ENCODE measurements at regions not wholly inside any gene's neighbourhood (a gene's known extent, or its start where the extent isn't known, plus 50 kb on each side); places are given as distances from the start of the nearest gene placed in this dataset.
"Not testable (repeated sequence)": the region's sequence is repeated elsewhere in the genome, so short reads cannot be mapped to it uniquely, and the experiment has no call there.

GRCh38 chr4:23022032-23022431 is 329.3 kb downstream of the GBA3 start:
- DNase-seq (ENCODE audit: low spot score): no peak
- FAIRE-seq: no peak
- H3K9me3 ChIP-seq (ENCODE audit: low read length): no peaks in the 10 kb centered on the region
- in situ Hi-C loops (cut with HindIII; ENCODE audit: extremely low pct_ligation_motif_present, low pct_unique_long_range_greater_than_20kb): no loop called here
- no peak overlapping the region for H3K9ac ChIP-seq (ENCODE audit: insufficient read depth, low read depth, low read length)
- H3K27ac ChIP-seq (ENCODE audit: extremely low read length, insufficient read depth, low read length): no peak overlapping the region
- H3K36me3 ChIP-seq (replicated peaks in 1 of 2; ENCODE audit: control insufficient read depth in 1 of 2, insufficient read depth in 2 of 2, low read length in 2 of 2): no peaks in the 10 kb centered on the region
- H3K4me2 ChIP-seq (ENCODE audit: low read depth, low read length): no peak overlapping the region
- no peak overlapping the region for H2AFZ ChIP-seq (ENCODE audit: low read length)
- intact Hi-C loops (cut with micrococcal nuclease; ENCODE audit: unreplicated experiment): no loop called here
- ChIA-PET POLR2A (no interaction called here), CTCF (ENCODE audit: low intra/inter-chr PET ratio, low total read pairs) (no interaction called here)
- TF ChIP-seq MAFG (CRISPR knock-in tag; IDR thresholded peaks at IDR 0.05) (no peak), TBX3 (IDR thresholded peaks at IDR 0.05; ENCODE audit: borderline replicate concordance) (no peak), ZNF616 (CRISPR knock-in tag; IDR thresholded peaks at IDR 0.05; ENCODE audit: low read depth) (no peak), SIX1 (CRISPR knock-in tag; IDR thresholded peaks at IDR 0.05; ENCODE audit: borderline replicate concordance) (no peak)
- no peaks in the 10 kb centered on the region for H3K79me2 ChIP-seq (ENCODE audit: insufficient read depth, low read length)
- no peaks in the 10 kb centered on the region for H4K20me1 ChIP-seq (ENCODE audit: insufficient read depth, low read length)
- ATAC-seq: no peak
- no peaks in the 10 kb centered on the region for H3K27me3 ChIP-seq (ENCODE audit: control insufficient read depth in 1 of 2, insufficient read depth in 2 of 2, low read length in 2 of 2)
- no TSS peak for BruUV-seq (replicated peaks)
- no peak overlapping the region for H3K4me3 ChIP-seq (replicated peaks in 1 of 3; ENCODE audit: insufficient read depth in 1 of 3, low read depth in 2 of 3, low read length in 3 of 3)
- H3K4me1 ChIP-seq (ENCODE audit: insufficient read depth, low read length): no peaks in the 10 kb centered on the region

- Histone ChIP-seq H3K9me3 (ENCODE audit: low read length) (no peaks in the 10 kb centered on the region), H2AFZ (ENCODE audit: low read length) (no peak overlapping the region), H3K4me2 (ENCODE audit: low read depth, low read length) (no peak overlapping the region), H3K27ac (ENCODE audit: extremely low read length, insufficient read depth, low read length) (no peak overlapping the region), H3K36me3 (replicated peaks in 1 of 2; ENCODE audit: control insufficient read depth in 1 of 2, insufficient read depth in 2 of 2, low read length in 2 of 2) (no peaks in the 10 kb centered on the region), H4K20me1 (ENCODE audit: insufficient read depth, low read length) (no peaks in the 10 kb centered on the region), H3K27me3 (ENCODE audit: control insufficient read depth in 1 of 2, insufficient read depth in 2 of 2, low read length in 2 of 2) (no peaks in the 10 kb centered on the region), H3K9ac (ENCODE audit: insufficient read depth, low read depth, low read length) (no peak overlapping the region), H3K79me2 (ENCODE audit: insufficient read depth, low read length) (no peaks in the 10 kb centered on the region), H3K4me1 (ENCODE audit: insufficient read depth, low read length) (no peaks in the 10 kb centered on the region), H3K4me3 (replicated peaks in 1 of 3; ENCODE audit: insufficient read depth in 1 of 3, low read depth in 2 of 3, low read length in 3 of 3) (no peak overlapping the region)
- intact Hi-C loops (cut with micrococcal nuclease; ENCODE audit: unreplicated experiment): no loop called here
- FAIRE-seq (no peak), ATAC-seq (no peak), DNase-seq (ENCODE audit: low spot score) (no peak)
- TF ChIP-seq DNMT1 (CRISPR knock-in tag; IDR thresholded peaks at IDR 0.05): no peak
- TF ChIP-seq NR2F2 (IDR thresholded peaks at IDR 0.05; ENCODE audit: borderline replicate concordance, low read depth): no peak
- TF ChIP-seq ZFY (CRISPR knock-in tag; IDR thresholded peaks at IDR 0.05): no peak
- ChIA-PET CTCF (ENCODE audit: low intra/inter-chr PET ratio, low total read pairs) (no interaction called here), POLR2A (no interaction called here)
- in situ Hi-C loops (cut with HindIII; ENCODE audit: extremely low pct_ligation_motif_present, low pct_unique_long_range_greater_than_20kb): no loop called here
- WGBS (ENCODE audit: low lambda C conversion rate): 16% methylated on average over 4 of the region's 4 CpGs
- BruUV-seq (replicated peaks): no TSS peak
These were observed 328.3 kb downstream of the GBA3 start for GRCh38 chr4:23021040-23021439.

GRCh38 chr4:23020399-23020798 is 327.7 kb downstream of the GBA3 start:
- POLR2A ChIA-PET; H3K4me1 ChIP-seq (ENCODE audit: insufficient read depth, low read length); DNase-seq (ENCODE audit: low spot score); H3K9me3 ChIP-seq (ENCODE audit: low read length); CTCF ChIA-PET (ENCODE audit: low intra/inter-chr PET ratio, low total read pairs); H3K79me2 ChIP-seq (ENCODE audit: insufficient read depth, low read length); H2AFZ ChIP-seq (ENCODE audit: low read length); H4K20me1 ChIP-seq (ENCODE audit: insufficient read depth, low read length); BruUV-seq (replicated peaks); H3K9ac ChIP-seq (ENCODE audit: insufficient read depth, low read depth, low read length); H3K27ac ChIP-seq (ENCODE audit: extremely low read length, insufficient read depth, low read length); intact Hi-C loops (cut with micrococcal nuclease; ENCODE audit: unreplicated experiment); H3K27me3 ChIP-seq (ENCODE audit: control insufficient read depth in 1 of 2, insufficient read depth in 2 of 2, low read length in 2 of 2); in situ Hi-C loops (cut with HindIII; ENCODE audit: extremely low pct_ligation_motif_present, low pct_unique_long_range_greater_than_20kb); H3K4me3 ChIP-seq (replicated peaks in 1 of 3; ENCODE audit: insufficient read depth in 1 of 3, low read depth in 2 of 3, low read length in 3 of 3); H3K4me2 ChIP-seq (ENCODE audit: low read depth, low read length); FAIRE-seq; H3K36me3 ChIP-seq (replicated peaks in 1 of 2; ENCODE audit: control insufficient read depth in 1 of 2, insufficient read depth in 2 of 2, low read length in 2 of 2); ATAC-seq: not testable (repeated sequence)
- whole genome bisulfite sequencing (ENCODE audit: low lambda C conversion rate): 10% methylated on average over 4 of the region's 4 CpGs

Measured in HepG2 (cell line).